Rectal smooth muscle tissue (tissue), 1 donor: ENCODE measurements at regions not wholly inside any gene's neighbourhood (a gene's known extent, or its start where the extent isn't known, plus 50 kb on each side); places are given as distances from the start of the nearest gene placed in this dataset.
A peak's percentile ranks its signal among the peaks of the same experiment; 100 is the strongest.

Source experiments
- H3K27ac ChIP-seq: one replicate; pipeline ENCODE4 v1.7.0; 2013; ENCODE audit warnings: low read depth, low read length, inconsistent platforms
- H3K27me3 ChIP-seq: one replicate; pipeline ENCODE4 v1.7.0; 2013; ENCODE audit warnings: low read length; ENCODE audit not compliant: control insufficient read depth, insufficient read depth
- H3K36me3 ChIP-seq: one replicate; pipeline ENCODE4 v1.7.0; 2013; ENCODE audit warnings: low read length; ENCODE audit not compliant: control insufficient read depth, insufficient read depth
- H3K4me1 ChIP-seq: one replicate; pipeline ENCODE4 v1.7.0; 2013; ENCODE audit warnings: low read length; ENCODE audit not compliant: control insufficient read depth, insufficient read depth
- H3K4me3 ChIP-seq: one replicate; pipeline ENCODE4 v1.7.0; 2013; ENCODE audit warnings: low read length
- H3K9ac ChIP-seq: one replicate; pipeline ENCODE4 v1.7.0; 2013; ENCODE audit warnings: low read length

DNA sequence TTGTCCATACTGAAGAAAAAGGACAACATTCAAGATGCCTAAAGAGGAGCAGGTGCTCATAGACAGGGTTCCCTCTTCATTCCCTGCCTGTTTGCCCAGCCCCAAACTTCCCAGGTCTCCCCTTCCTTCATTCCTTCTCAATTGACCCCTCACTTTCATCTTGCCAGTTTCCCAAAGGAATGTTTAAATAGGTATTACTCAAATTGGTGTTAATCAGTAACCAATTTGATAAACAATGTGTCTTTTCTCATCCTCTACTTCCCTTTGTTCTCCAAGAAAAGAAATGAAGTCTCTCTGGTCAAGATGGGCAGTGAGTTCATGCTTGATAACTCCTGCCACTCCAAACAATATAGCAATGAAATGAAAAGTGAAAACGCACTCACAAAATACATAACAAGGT is 101.9 kb downstream of the TMPRSS5 start:
- H3K36me3 ChIP-seq, result no peaks in the 10 kb centered on the region
- no peak overlapping the region for H3K27ac ChIP-seq
- H3K4me3 ChIP-seq, result no peak overlapping the region
- peaks cover 4% of the 10 kb centered on the region for H3K4me1 ChIP-seq
- H3K9ac ChIP-seq, result no peak overlapping the region
- no peaks in the 10 kb centered on the region for H3K27me3 ChIP-seq

DNA sequence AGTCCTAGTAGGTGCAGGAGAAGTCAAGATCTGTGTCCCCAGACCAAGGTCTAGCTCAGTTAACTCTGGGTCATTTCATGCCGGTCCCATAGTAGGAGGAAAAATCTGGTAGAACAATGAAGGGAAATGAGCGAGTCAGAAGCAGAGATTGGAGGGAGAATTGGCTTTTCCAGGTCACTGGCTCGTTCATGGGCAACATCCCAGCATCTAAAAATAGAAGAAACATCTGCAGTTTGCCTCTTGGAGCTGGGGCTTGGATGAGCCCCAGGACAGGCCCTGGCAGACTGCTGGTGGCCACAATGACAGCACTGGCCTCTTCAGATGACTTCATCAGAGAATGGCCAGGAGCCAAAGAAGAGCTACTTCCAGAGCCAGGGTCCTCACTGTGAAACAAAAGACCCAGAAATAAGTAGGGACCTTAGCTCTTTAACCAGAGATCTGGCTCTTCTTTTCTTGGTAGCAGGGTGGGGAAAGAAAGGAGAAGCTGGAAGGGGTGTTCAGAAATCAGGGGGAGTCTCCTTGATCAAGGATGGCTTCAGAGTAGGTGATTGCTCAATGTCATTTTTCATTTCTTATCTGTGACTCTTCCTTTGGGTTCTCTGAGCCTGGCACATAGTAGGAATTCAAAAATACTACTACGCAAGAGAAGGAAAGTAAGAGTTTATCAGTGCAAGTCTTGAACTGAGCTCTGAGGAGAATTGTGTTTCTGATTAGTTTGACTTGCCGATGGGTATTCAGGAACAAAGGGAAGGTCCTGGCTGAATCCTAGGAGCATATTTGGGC is 102.6 kb downstream of the TMPRSS5 start:
- H3K9ac ChIP-seq, result no peak overlapping the region
- peak overlapping the region; percentile 39 for H3K27ac ChIP-seq
- peaks cover 4% of the 10 kb centered on the region for H3K4me1 ChIP-seq
- H3K4me3 ChIP-seq, result peak overlapping the region; percentile 29
- no peaks in the 10 kb centered on the region for H3K27me3 ChIP-seq
- H3K36me3 ChIP-seq, result no peaks in the 10 kb centered on the region

DNA sequence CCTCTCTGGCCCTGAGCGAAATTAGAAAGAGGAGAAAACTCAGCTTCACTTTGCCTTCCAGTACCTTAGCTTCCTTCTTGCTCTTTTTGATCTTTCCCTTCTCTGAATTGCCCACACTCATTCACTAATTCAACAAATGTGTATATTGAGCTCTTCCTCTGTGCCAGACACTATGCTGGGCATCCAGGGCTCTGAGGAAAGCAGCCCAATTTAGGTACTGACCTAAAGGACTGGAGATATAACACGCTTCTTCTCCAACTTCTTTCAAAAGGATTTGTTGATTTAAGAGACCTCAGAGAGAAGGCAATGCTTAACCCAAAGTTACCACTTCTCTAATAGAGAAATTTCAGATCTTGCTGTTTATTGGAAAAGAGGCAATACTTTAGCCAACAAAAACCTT is 103.6 kb downstream of the TMPRSS5 start:
- Histone ChIP-seq H3K4me1 (peaks cover 4% of the 10 kb centered on the region), H3K27ac (no peak overlapping the region), H3K4me3 (no peak overlapping the region), H3K9ac (no peak overlapping the region), H3K36me3 (no peaks in the 10 kb centered on the region), H3K27me3 (no peaks in the 10 kb centered on the region)

DNA sequence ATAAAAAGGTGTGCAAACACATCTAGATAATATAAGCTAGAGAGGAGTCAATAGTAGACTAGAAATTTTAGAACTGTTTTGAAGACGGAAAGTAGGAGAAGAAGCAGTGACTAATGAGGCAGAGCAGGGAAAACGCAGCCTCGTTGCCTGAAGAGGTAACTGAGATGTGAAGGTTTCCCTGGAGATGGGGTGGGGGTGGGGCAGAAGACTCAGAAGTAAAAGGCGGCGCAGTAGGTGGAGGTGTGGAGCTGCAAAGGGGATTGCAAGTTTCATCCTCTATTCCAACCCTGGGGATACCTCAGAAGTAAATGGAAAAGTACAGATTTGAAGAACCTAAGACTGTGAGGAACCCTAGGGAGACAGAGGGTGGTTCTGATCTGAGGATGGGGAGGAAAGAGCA is 109.5 kb downstream of the TMPRSS5 start:
- Histone ChIP-seq H3K9ac (no peak overlapping the region), H3K27me3 (no peaks in the 10 kb centered on the region), H3K36me3 (no peaks in the 10 kb centered on the region), H3K4me3 (no peak overlapping the region), H3K27ac (no peak overlapping the region), H3K4me1 (no peaks in the 10 kb centered on the region)

DNA sequence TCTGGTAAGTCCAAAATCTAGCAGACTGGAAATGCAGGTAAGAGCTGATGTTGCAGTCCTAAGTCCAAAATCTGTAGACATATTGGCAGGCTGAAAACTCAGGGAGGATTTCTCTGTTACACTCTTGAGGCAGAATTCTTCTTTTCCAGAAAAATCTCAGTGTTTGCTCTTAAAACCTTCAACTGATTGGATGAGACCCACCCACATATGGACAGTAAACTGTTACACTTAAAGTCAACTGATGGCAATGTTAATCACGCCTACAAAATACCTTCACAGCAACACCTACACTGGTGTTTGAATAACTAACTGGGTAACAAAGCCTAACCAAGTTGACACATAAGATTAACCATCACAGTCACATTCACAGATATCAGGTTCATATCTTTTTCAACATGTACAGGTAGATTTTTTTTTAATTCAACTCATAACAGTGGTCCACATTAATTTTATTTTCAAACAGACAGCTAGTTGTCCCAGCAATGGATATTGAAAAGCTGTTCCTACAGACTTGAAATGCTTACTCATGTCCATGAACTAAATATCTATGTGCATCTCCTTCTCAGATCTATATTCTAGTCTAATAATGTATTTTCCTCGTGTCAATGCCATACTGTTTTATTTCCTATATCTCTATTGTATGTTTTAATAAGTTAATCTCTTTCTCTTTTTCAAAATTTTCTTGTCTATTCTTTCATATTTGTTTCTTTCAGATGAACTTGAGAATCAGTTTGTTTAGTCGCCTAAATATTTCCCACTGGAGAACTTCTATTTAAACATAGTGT is 110.1 kb downstream of the TMPRSS5 start:
- H3K27ac ChIP-seq, result no peak overlapping the region
- H3K9ac ChIP-seq, result no peak overlapping the region
- no peaks in the 10 kb centered on the region for H3K36me3 ChIP-seq
- no peaks in the 10 kb centered on the region for H3K27me3 ChIP-seq
- no peaks in the 10 kb centered on the region for H3K4me1 ChIP-seq
- no peak overlapping the region for H3K4me3 ChIP-seq

DNA sequence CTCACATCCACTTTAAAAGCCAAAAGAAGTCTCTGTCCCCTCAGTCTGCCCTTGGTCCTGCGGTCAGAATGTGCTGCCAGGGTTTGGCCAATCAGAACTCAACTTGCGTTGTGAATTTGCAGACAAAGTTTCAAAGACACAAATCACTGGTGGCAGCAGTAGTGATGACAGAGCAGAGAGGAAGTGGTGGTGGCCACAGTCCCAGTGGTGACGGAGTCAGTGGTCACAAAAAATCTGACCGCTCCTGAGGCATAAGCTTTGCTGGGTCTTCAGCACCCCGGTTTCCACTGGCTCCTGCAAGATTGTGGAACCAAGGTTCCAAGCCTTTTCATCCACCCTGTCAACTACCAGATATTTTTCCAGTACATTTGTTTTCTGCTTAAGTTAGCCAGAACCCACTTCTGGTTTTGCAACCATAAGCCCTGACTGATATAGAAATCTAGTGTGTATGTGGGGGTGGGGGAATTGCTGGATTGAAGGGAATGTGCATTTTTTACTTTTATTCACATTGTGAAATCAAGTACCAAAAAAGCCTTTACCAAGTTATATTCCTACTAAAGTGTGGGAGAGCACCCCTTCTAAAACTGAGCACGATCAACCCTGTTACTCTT is 112.3 kb downstream of the TMPRSS5 start:
- Histone ChIP-seq H3K9ac (no peak overlapping the region), H3K27me3 (no peaks in the 10 kb centered on the region), H3K27ac (no peak overlapping the region), H3K36me3 (no peaks in the 10 kb centered on the region), H3K4me1 (no peaks in the 10 kb centered on the region), H3K4me3 (no peak overlapping the region)

DNA sequence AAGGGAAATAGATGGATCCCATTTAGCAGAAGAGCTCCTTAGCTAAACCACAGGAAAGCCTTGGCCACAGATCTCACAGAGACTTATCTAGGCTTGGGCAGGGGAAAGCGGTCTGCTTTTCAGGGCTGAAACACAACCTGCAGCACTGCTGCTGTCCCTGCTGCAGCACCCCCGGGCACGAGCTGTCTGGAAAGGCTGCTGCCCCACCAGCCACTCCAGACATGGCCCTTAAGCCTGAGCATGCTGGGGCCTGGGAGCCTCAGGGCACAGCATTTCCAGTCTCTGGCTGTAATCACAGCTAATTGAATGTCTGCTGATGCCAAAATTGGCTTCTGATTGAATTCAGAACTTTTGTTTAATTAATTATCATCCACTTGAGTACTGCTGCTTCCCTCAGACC is 115.0 kb downstream of the TMPRSS5 start:
- no peak overlapping the region for H3K27ac ChIP-seq

DNA sequence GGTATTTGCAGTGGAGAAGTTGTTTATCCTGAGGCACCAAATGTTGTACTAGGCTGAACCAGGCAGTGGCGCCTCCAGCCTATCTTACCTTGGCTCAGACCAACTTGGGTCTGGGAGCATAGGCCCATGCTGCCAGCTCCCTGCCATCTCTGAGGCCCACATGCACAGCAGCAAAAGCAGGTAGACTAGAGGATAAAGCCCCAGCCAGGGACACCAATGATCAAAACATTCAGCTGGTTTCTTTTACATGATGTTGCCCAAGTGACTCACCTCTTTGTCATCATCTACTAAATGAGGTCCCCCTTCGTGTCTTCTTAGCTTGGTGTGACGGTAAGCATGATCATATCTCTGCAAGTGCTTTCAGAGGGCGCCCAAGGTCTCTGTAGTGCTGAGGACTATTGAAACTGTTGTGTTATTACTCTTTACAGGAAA is 112.1 kb upstream of the DRD2 start:
- Histone ChIP-seq H3K27me3 (no peaks in the 10 kb centered on the region), H3K36me3 (no peaks in the 10 kb centered on the region), H3K9ac (no peak overlapping the region), H3K27ac (no peak overlapping the region), H3K4me1 (no peaks in the 10 kb centered on the region), H3K4me3 (no peak overlapping the region)

More for the DNA sequence above, 115.0 kb downstream of the TMPRSS5 start:
- H3K9ac ChIP-seq, result no peak overlapping the region
- no peaks in the 10 kb centered on the region for H3K4me1 ChIP-seq
- no peaks in the 10 kb centered on the region for H3K27me3 ChIP-seq
- H3K4me3 ChIP-seq, result no peak overlapping the region
- H3K36me3 ChIP-seq, result no peaks in the 10 kb centered on the region

DNA sequence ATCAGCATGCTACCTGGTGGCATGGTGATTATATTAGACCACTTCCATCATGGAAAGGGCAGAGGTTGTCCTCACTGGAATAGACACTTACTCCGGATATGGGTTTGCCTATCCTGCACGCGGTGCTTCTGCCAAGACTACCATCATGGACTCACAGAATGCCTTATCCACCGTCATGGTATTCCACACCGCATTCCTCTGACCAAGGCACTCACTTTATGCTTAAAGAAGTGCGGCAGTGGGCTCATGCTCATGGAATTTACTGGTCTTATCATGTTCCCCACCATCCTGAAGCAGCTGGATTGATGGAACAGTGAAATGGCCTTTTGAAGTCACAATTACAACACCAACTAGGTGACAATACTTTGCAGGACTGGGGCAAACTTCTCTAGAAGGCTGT is 109.2 kb upstream of the DRD2 start:
- H3K9ac ChIP-seq, result no peak overlapping the region
- H3K4me1 ChIP-seq, result no peaks in the 10 kb centered on the region
- no peak overlapping the region for H3K4me3 ChIP-seq
- H3K27me3 ChIP-seq, result no peaks in the 10 kb centered on the region
- no peaks in the 10 kb centered on the region for H3K36me3 ChIP-seq
- no peak overlapping the region for H3K27ac ChIP-seq

DNA sequence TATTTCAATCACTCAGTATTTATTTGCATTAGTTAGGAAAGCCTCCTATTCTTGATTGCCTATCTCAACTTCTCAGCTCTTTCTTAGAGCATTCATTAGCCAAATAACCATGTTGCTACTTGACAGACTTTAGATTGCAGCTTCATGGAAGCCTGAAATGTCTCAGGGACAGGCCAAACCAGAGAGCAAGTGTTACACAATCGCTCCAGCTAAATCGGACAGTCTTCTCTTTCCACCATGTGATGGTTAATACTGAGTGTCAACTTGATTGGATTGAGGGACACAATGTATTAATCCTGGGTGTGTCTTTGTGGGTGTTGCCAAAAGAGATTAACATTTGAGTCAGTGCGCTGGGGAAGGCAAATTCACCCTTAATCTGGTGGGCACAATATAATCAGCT is 106.5 kb upstream of the DRD2 start:
- no peaks in the 10 kb centered on the region for H3K4me1 ChIP-seq
- H3K4me3 ChIP-seq, result no peak overlapping the region
- no peaks in the 10 kb centered on the region for H3K36me3 ChIP-seq
- H3K9ac ChIP-seq, result no peak overlapping the region
- no peaks in the 10 kb centered on the region for H3K27me3 ChIP-seq
- no peak overlapping the region for H3K27ac ChIP-seq

DNA sequence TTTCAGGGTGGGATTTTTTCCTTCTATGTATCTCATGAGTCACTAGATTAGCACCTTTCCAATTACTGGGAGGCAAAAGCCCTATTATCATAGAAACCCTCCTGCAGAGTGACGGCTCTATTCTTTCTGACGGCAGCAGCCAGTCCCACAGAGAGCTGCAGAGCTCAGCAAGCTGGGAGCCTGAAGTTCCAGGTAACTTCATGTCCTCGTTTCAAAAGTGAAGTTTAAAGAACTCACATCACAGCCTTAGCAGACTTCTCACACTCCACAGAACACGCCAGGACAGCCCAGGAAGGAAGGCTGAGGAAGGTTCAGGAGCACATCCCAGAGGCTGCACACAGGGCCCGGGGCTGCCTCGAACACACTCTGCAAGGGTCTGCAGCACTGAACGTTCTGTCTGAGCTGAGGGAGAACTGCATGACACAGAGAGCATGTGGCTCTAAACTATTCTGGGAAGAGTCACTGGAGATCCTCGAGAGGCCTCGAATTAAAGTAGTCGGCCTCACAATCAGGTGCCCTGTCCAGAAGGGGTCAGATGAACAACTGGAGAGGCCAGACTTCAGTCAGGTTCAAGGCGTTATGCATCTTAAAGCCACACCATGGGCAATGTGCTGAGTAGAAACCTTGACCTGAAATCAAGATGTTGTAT is 104.2 kb upstream of the DRD2 start:
- Histone ChIP-seq H3K4me3 (no peak overlapping the region), H3K36me3 (no peaks in the 10 kb centered on the region), H3K27me3 (no peaks in the 10 kb centered on the region), H3K4me1 (no peaks in the 10 kb centered on the region), H3K9ac (no peak overlapping the region), H3K27ac (no peak overlapping the region)

DNA sequence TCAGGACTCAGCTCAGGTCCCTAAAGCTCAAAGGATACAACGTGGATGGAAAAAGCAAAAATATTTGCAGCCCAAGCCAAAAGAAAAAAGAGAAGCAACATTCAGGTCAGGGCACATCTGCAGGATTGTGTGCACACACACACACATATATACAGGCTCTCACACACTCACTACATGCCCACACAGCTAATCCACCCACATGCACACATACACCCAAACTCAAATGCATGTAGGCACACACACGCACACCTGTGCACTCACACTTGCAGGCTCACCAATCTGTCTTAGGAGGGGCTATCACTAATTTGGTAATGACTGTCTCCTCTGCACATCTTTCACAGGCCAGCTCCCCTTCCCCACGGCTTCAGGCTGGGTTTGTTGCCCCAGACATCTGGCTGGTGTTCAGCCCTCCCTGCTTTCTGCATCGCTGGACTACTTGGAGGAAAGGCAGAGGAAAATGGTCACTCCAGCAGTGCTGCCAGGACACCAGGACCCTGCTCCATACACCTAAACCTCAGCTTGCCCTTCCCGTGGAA is 103.6 kb upstream of the DRD2 start:
- Histone ChIP-seq H3K27ac (no peak overlapping the region), H3K36me3 (no peaks in the 10 kb centered on the region), H3K27me3 (no peaks in the 10 kb centered on the region), H3K4me1 (no peaks in the 10 kb centered on the region), H3K4me3 (no peak overlapping the region), H3K9ac (no peak overlapping the region)
